ENCODE measurements at regions not wholly inside any gene's neighbourhood (a gene's known extent, or its start where the extent isn't known, plus 50 kb on each side); places are given as distances from the start of the nearest gene placed in this dataset.

GRCh38 chrX:68898598-68898997 is 69.8 kb downstream of the EFNB1 start:
- no peak for TF ChIP-seq CTCF (IDR thresholded peaks at IDR 0.05; ENCODE audit: low read depth, low read length)
- no peak for TF ChIP-seq EZH2phosphoT487 (IDR thresholded peaks at IDR 0.05; ENCODE audit: low read depth)

All from OCI-LY3 (cell line).